HFF-Myc (cell line): ENCODE measurements at regions not wholly inside any gene's neighbourhood (a gene's known extent, or its start where the extent isn't known, plus 50 kb on each side); places are given as distances from the start of the nearest gene placed in this dataset.

Experiments
- DNase-seq: peaks from one replicate; pipeline ENCODE4 v3.0.0-alpha.2; 2011; ENCODE audit warnings: low read depth; ENCODE audit errors: extremely low read depth
- H3K4me3 ChIP-seq: replicated peaks from 2 replicates; pipeline ENCODE4 v1.5.1; 2011; ENCODE audit warnings: low read depth, mild to moderate bottlenecking, control low read depth, low read length
- CTCF ChIP-seq: IDR thresholded peaks from 2 replicates; pipeline ENCODE4 v1.5.1; 2012; ENCODE audit warnings: mild to moderate bottlenecking, low read depth, low read length, control low read depth; ENCODE audit errors: missing control alignments

- H3K4me3 ChIP-seq, result no peak overlapping the region
- no peak for TF ChIP-seq CTCF
- no peak for DNase-seq
These were observed 304.5 kb downstream of the GALC start for GRCh38 chr14:87688524-87688923.

DNA sequence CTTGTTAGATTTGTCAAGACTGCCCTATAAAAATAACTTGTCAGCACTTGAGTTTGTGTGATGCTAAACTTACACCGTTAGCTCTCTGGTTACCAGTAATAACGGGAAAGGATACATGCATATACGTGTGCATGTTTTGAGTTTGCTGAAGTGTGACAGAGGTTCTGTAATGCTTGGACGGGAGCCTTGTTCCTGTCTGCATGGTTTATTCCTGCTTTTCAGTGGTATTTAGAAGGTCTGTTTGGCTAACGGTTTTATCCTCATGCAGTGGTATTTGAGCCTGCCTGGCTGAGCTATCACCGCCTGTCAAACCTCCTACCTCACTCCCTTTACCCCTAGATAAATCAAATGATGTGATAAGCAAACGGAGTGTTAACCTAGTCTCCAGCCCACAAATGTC is 305.6 kb downstream of the GALC start:
- H3K4me3 ChIP-seq, result no peak overlapping the region
- no peak for TF ChIP-seq CTCF
- DNase-seq, result no peak

DNA sequence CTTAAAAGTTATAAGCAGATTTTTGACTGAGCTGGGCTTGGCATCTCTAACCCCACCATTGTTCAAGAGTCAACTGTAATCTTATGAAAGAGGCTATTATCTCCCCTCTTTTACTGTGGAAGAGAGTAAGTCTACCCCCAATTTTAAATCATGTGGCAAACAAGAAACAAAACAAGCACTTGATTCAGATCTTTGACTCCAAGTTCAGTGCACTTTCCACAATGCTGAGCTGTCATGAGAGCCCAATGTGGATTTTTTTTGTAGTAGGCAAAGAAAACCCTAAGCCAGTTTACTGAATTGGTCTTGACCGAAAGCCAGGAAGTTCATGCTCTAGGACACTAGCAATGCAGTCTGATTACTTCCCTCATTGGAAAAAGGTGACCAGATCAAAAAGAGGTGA is 306.2 kb downstream of the GALC start:
- no peak overlapping the region for H3K4me3 ChIP-seq
- DNase-seq, result no peak
- no peak for TF ChIP-seq CTCF

DNA sequence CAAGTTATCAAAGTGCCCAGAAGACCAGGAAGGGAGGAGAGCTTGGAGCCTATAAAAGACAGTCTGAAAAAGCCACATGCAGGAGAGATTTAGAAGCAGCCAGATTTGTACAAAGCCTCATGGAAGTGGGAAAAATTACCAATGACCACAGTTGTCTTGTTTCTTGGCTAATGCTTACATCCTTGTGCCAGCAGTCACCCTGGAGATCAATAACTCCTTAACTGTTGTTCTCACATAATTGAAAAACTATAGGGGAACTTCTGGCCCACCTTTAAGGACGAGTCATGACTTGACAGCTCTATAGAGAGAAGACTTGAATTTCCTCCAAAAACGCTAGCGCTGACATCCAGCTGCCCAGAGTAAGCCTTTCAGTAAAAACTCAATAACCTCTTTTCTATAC is 313.1 kb downstream of the GALC start:
- TF ChIP-seq CTCF, result no peak
- no peak for DNase-seq
- no peak overlapping the region for H3K4me3 ChIP-seq

DNA sequence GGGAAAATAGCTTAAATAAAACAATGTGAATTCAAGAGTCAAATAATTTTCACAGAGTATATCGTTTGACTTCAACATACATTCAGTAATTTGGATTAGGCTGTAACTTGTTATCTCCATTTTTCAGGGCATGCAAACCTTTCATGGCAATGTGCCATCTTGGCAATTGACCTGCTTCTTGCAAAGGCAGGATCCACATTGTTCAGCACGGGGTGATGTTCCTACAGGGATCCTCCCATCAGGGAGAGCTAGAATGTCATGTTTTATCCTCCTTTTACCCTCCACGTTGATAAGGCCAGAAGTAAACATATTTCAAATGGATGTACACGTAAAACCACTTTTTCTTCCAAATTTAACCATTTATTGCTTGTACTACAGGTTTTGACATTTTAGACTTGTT is 314.4 kb downstream of the GALC start:
- no peak overlapping the region for H3K4me3 ChIP-seq
- no peak for TF ChIP-seq CTCF
- no peak for DNase-seq

- H3K4me3 ChIP-seq, result no peak overlapping the region
- DNase-seq, result no peak
- TF ChIP-seq CTCF, result no peak
These were observed 316.1 kb downstream of the GALC start for GRCh38 chr14:87676814-87677437.

DNA sequence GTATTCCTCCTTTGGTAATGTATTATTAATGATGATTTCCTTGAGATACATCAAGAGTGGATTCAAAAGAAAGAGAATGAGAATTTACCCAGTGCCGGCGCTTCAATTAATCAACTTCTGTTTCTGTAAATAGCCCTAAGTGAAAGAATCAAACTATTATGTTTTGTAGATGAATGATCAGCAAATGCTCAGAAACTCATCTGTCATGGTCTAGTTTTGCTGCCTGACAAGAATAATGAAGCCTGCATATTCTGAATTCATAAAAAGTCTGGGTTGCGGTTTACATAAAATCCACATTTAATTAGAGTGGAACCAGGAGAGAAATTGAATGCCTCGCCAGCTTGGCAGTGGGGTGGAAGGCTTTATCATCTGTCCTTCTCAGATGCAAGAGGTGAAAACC is 325.3 kb downstream of the GALC start:
- no peak for TF ChIP-seq CTCF
- DNase-seq, result no peak
- no peak overlapping the region for H3K4me3 ChIP-seq
